ENCODE measurements at regions not wholly inside any gene's neighbourhood (a gene's known extent, or its start where the extent isn't known, plus 50 kb on each side); places are given as distances from the start of the nearest gene placed in this dataset.

- 25 to 28% methylated on average over 3 of the region's 3 CpGs for WGBS, 2 donors (ENCODE audit: low coverage in 1 of 2)
- Histone ChIP-seq H3K36me3 (no peaks in the 10 kb centered on the region), H3K27ac (no peak overlapping the region), H3K4me3 (no peak overlapping the region), H3K4me1 (no peaks in the 10 kb centered on the region), H3K9me3 (no peaks in the 10 kb centered on the region), H3K27me3 (no peaks in the 10 kb centered on the region)
- no peak for ATAC-seq
- TF ChIP-seq POLR2A (IDR thresholded peaks at IDR 0.05) (no peak), EP300 (IDR thresholded peaks at IDR 0.05) (no peak), POLR2AphosphoS5 (IDR thresholded peaks at IDR 0.05) (no peak), CTCF (IDR thresholded peaks at IDR 0.05) (no peak)
These were observed 267.8 kb upstream of the CNTN4 start for GRCh38 chr3:1830851-1831250.

DNA sequence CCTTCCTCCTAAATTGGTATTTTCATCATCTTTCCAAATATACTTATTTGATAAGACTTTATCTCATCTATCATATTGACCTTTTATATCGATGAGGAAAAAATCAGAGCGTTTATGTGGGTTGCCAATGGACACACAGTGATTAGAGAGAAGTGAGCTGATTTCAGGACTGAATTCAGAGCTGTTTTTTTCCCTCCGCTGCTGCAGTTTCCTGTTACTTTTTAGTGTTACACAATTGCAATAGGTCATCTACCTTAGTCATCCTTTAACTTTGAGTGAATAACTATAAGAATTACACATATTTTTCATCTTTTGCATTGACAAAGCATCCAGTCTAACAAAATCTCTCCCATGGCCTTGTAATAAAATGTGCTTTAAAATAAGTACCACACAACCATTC, 266.3 kb upstream of the CNTN4 start:
- no peak overlapping the region for H3K27ac ChIP-seq
- TF ChIP-seq CTCF (IDR thresholded peaks at IDR 0.05), result no peak
- TF ChIP-seq POLR2A (IDR thresholded peaks at IDR 0.05), result no peak
- TF ChIP-seq EP300 (IDR thresholded peaks at IDR 0.05), result no peak
- no peak for TF ChIP-seq POLR2AphosphoS5 (IDR thresholded peaks at IDR 0.05)
- 92 to 96% methylated on average over 3 of the region's 3 CpGs for WGBS, 2 donors (ENCODE audit: low coverage in 1 of 2)
- no peaks in the 10 kb centered on the region for H3K27me3 ChIP-seq
- H3K4me3 ChIP-seq, result no peak overlapping the region
- ATAC-seq, result no peak
- no peaks in the 10 kb centered on the region for H3K4me1 ChIP-seq
- no peaks in the 10 kb centered on the region for H3K36me3 ChIP-seq
- H3K9me3 ChIP-seq, result no peaks in the 10 kb centered on the region

- no peak overlapping the region for H3K27ac ChIP-seq
- no peak overlapping the region for H3K4me3 ChIP-seq
- no peak for ATAC-seq
- no peaks in the 10 kb centered on the region for H3K9me3 ChIP-seq
- H3K4me1 ChIP-seq, result no peaks in the 10 kb centered on the region
- TF ChIP-seq POLR2A (IDR thresholded peaks at IDR 0.05), result no peak
- TF ChIP-seq EP300 (IDR thresholded peaks at IDR 0.05), result no peak
- TF ChIP-seq POLR2AphosphoS5 (IDR thresholded peaks at IDR 0.05), result no peak
- no peak for TF ChIP-seq CTCF (IDR thresholded peaks at IDR 0.05)
- H3K36me3 ChIP-seq, result no peaks in the 10 kb centered on the region
- H3K27me3 ChIP-seq, result no peaks in the 10 kb centered on the region
- 78 to 82% methylated on average over 4 to 6 of the region's 6 CpGs for WGBS, 2 donors (ENCODE audit: low coverage in 1 of 2)
These were observed 255.6 kb upstream of the CNTN4 start for GRCh38 chr3:1843111-1843510.

GRCh38 chr3:1847571-1847970, 251.1 kb upstream of the CNTN4 start:
- no peak for ATAC-seq
- WGBS, 2 donors (ENCODE audit: low coverage in 1 of 2), result 78 to 83% methylated on average over 3 of the region's 3 CpGs
- Histone ChIP-seq H3K27me3 (no peaks in the 10 kb centered on the region), H3K36me3 (no peaks in the 10 kb centered on the region), H3K27ac (no peak overlapping the region), H3K4me1 (no peaks in the 10 kb centered on the region), H3K4me3 (no peak overlapping the region), H3K9me3 (no peaks in the 10 kb centered on the region)
- TF ChIP-seq POLR2AphosphoS5 (IDR thresholded peaks at IDR 0.05) (no peak), POLR2A (IDR thresholded peaks at IDR 0.05) (no peak), EP300 (IDR thresholded peaks at IDR 0.05) (no peak), CTCF (IDR thresholded peaks at IDR 0.05) (no peak)

DNA sequence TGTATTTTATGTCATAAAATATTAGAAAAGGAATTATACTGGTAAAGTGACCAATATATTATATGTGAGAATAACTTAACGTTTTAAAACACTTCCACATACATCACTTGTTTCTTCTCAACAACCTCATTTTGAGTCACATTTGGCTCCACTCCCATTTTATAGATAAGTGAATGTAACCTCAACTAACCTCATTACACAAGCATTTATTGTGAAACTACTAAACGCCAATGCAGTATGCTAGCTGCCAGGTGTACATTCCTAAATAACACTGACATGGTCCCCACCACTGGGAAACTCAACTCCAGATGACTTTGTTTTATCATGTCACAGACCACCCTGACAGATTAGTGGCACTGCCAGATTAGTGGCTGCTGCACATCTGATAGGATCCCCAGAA, 249.7 kb upstream of the CNTN4 start:
- ATAC-seq, result no peak
- H3K27me3 ChIP-seq, result no peaks in the 10 kb centered on the region
- 34 to 39% methylated on average over 2 of the region's 2 CpGs for WGBS, 2 donors (ENCODE audit: low coverage in 1 of 2)
- H3K4me3 ChIP-seq, result no peak overlapping the region
- TF ChIP-seq POLR2AphosphoS5 (IDR thresholded peaks at IDR 0.05), result no peak
- no peak for TF ChIP-seq POLR2A (IDR thresholded peaks at IDR 0.05)
- TF ChIP-seq CTCF (IDR thresholded peaks at IDR 0.05), result no peak
- no peak for TF ChIP-seq EP300 (IDR thresholded peaks at IDR 0.05)
- no peaks in the 10 kb centered on the region for H3K9me3 ChIP-seq
- H3K27ac ChIP-seq, result no peak overlapping the region
- no peaks in the 10 kb centered on the region for H3K36me3 ChIP-seq
- no peaks in the 10 kb centered on the region for H3K4me1 ChIP-seq

All from gastroesophageal sphincter (tissue), 4 donors.